HCT116 (cell line): ENCODE measurements at regions not wholly inside any gene's neighbourhood (a gene's known extent, or its start where the extent isn't known, plus 50 kb on each side); places are given as distances from the start of the nearest gene placed in this dataset.

Experiments
- EZH2 ChIP-seq: fragments of 200-600 bp; sonication (generic); IDR thresholded peaks from 2 replicates; pipeline ENCODE4 v1.6.1; 2017; ENCODE audit warnings: antibody characterized with exemption, mixed run types
- POLR2A ChIP-seq: IDR thresholded peaks from 2 replicates; pipeline ENCODE4 v1.7.0; 2011; ENCODE audit warnings: borderline replicate concordance; ENCODE audit not compliant: insufficient read depth, insufficient read length; ENCODE audit errors: extremely low read depth
- TCF7L2 ChIP-seq: IDR thresholded peaks from 2 replicates; pipeline ENCODE4 v1.7.0; 2011; ENCODE audit warnings: borderline replicate concordance, inconsistent platforms; ENCODE audit not compliant: insufficient read depth, insufficient read length; ENCODE audit errors: extremely low read depth
- TF ChIP-seq, protein P1 (sequence below), 3 experiments: fragments of 200-600 bp in 1 of 3; sonication (generic) in 1 of 3; IDR thresholded peaks in 2 of 3; conservative IDR thresholded peaks in 1 of 3; 2 replicates each; pipeline ENCODE4 v1.5.1; 2012 to 2017; ENCODE audit warnings: low read depth in 2 of 3, low read length in 2 of 3, antibody characterized with exemption in 1 of 3, borderline replicate concordance in 1 of 3, control low read depth in 1 of 3, mild to moderate bottlenecking in 1 of 3, mixed read lengths in 1 of 3, mixed run types in 1 of 3, moderate library complexity in 1 of 3; ENCODE audit not compliant: insufficient read depth in 1 of 3

DNA sequence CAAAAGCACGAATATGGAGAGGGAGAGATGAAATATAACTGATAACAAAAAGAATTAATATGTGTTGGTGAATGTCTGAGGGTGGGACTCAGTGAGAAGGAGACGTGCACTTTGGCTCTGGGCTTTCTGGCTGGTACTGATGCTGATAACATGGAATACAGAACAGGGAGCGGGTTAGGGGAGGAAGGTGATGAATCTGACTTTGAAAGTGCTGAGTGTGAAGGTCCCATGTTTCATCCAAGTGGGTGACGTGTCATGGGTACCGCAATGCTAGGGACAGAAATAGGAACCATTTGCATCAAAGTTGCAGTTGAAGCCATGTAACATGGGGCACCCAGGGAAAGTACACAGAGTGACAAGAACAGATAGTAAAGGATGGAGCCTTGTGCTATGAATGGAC, 236.6 kb upstream of the MYO3A start:
- TF ChIP-seq POLR2A = no peak
- TF ChIP-seq EZH2 = no peak
- TF ChIP-seq, protein P1, sequence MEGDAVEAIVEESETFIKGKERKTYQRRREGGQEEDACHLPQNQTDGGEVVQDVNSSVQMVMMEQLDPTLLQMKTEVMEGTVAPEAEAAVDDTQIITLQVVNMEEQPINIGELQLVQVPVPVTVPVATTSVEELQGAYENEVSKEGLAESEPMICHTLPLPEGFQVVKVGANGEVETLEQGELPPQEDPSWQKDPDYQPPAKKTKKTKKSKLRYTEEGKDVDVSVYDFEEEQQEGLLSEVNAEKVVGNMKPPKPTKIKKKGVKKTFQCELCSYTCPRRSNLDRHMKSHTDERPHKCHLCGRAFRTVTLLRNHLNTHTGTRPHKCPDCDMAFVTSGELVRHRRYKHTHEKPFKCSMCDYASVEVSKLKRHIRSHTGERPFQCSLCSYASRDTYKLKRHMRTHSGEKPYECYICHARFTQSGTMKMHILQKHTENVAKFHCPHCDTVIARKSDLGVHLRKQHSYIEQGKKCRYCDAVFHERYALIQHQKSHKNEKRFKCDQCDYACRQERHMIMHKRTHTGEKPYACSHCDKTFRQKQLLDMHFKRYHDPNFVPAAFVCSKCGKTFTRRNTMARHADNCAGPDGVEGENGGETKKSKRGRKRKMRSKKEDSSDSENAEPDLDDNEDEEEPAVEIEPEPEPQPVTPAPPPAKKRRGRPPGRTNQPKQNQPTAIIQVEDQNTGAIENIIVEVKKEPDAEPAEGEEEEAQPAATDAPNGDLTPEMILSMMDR (IDR thresholded peaks at IDR 0.05 in 2 of 3, conservative IDR thresholded peaks at IDR 0.05 in 1 of 3; ENCODE audit: borderline replicate concordance in 1 of 3, insufficient read depth in 1 of 3, low read depth in 2 of 3, low read length in 2 of 3) = no peak
- TF ChIP-seq TCF7L2 = no peak
